ENCODE measurements at regions not wholly inside any gene's neighbourhood (a gene's known extent, or its start where the extent isn't known, plus 50 kb on each side); places are given as distances from the start of the nearest gene placed in this dataset.

GRCh38 chr7:110095372-110096052 is 995.4 kb upstream of the LRRN3 start:
- Histone ChIP-seq H3K9me3 (replicated peaks) (no peaks in the 10 kb centered on the region), H3K4me1 (replicated peaks) (no peaks in the 10 kb centered on the region), H3K4me3 (no peak overlapping the region), H3K27me3 (replicated peaks) (no peaks in the 10 kb centered on the region), H3K36me3 (no peaks in the 10 kb centered on the region), H3K27ac (no peak overlapping the region)
- DNase-seq (ENCODE audit: low read depth in 1 of 2, low spot score in 2 of 2) = no peak

GRCh38 chr7:110104243-110104642 is 986.7 kb upstream of the LRRN3 start:
- no peak for DNase-seq (ENCODE audit: low read depth in 1 of 2, low spot score in 2 of 2)
- no peaks in the 10 kb centered on the region for H3K4me1 ChIP-seq (replicated peaks)
- no peaks in the 10 kb centered on the region for H3K36me3 ChIP-seq
- no peak overlapping the region for H3K27ac ChIP-seq
- H3K4me3 ChIP-seq = no peak overlapping the region
- H3K27me3 ChIP-seq (replicated peaks) = no peaks in the 10 kb centered on the region
- peaks cover 4% of the 10 kb centered on the region; the same call in 1 of the 2 replicates for H3K9me3 ChIP-seq (replicated peaks)

- no peaks in the 10 kb centered on the region for H3K36me3 ChIP-seq
- H3K27ac ChIP-seq = no peak overlapping the region
- no peak overlapping the region for H3K4me3 ChIP-seq
- no peak for DNase-seq (ENCODE audit: low read depth in 1 of 2, low spot score in 2 of 2)
- no peaks in the 10 kb centered on the region for H3K4me1 ChIP-seq (replicated peaks)
- H3K9me3 ChIP-seq (replicated peaks) = peaks cover 4% of the 10 kb centered on the region; the same call in 1 of the 2 replicates
- no peaks in the 10 kb centered on the region for H3K27me3 ChIP-seq (replicated peaks)
These were observed 985.6 kb upstream of the LRRN3 start for GRCh38 chr7:110105307-110105706.

GRCh38 chr7:110105840-110106239 is 985.1 kb upstream of the LRRN3 start:
- H3K27ac ChIP-seq = no peak overlapping the region
- H3K4me3 ChIP-seq = no peak overlapping the region
- no peak for DNase-seq (ENCODE audit: low read depth in 1 of 2, low spot score in 2 of 2)
- H3K4me1 ChIP-seq (replicated peaks) = no peaks in the 10 kb centered on the region
- no peaks in the 10 kb centered on the region for H3K36me3 ChIP-seq
- peaks cover 4% of the 10 kb centered on the region; the same call in 1 of the 2 replicates for H3K9me3 ChIP-seq (replicated peaks)
- no peaks in the 10 kb centered on the region for H3K27me3 ChIP-seq (replicated peaks)

- no peak for DNase-seq (ENCODE audit: low read depth in 1 of 2, low spot score in 2 of 2)
- Histone ChIP-seq H3K4me3 (no peak overlapping the region), H3K27me3 (replicated peaks) (no peaks in the 10 kb centered on the region)
These were observed 970.9 kb upstream of the LRRN3 start for GRCh38 chr7:110119883-110120581.

GRCh38 chr7:110129159-110129558 is 961.8 kb upstream of the LRRN3 start:
- Histone ChIP-seq H3K27ac (no peak overlapping the region), H3K4me3 (no peak overlapping the region), H3K9me3 (replicated peaks) (no peaks in the 10 kb centered on the region), H3K27me3 (replicated peaks) (no peaks in the 10 kb centered on the region), H3K4me1 (replicated peaks) (no peaks in the 10 kb centered on the region), H3K36me3 (no peaks in the 10 kb centered on the region)
- DNase-seq (ENCODE audit: low read depth in 1 of 2, low spot score in 2 of 2) = no peak

More at GRCh38 chr7:110119883-110120581, 970.9 kb upstream of the LRRN3 start:
- no peak overlapping the region for H3K27ac ChIP-seq
- H3K9me3 ChIP-seq (replicated peaks) = no peaks in the 10 kb centered on the region
- no peaks in the 10 kb centered on the region for H3K4me1 ChIP-seq (replicated peaks)
- no peaks in the 10 kb centered on the region for H3K36me3 ChIP-seq

- Histone ChIP-seq H3K9me3 (replicated peaks) (no peaks in the 10 kb centered on the region), H3K27ac (no peak overlapping the region), H3K27me3 (replicated peaks) (no peaks in the 10 kb centered on the region), H3K36me3 (no peaks in the 10 kb centered on the region), H3K4me3 (no peak overlapping the region), H3K4me1 (replicated peaks) (no peaks in the 10 kb centered on the region)
- DNase-seq (ENCODE audit: low read depth in 1 of 2, low spot score in 2 of 2) = no peak
These were observed 960.3 kb upstream of the LRRN3 start for GRCh38 chr7:110130669-110131068.

GRCh38 chr7:110131344-110131743 is 959.6 kb upstream of the LRRN3 start:
- H3K9me3 ChIP-seq (replicated peaks) = no peaks in the 10 kb centered on the region
- no peaks in the 10 kb centered on the region for H3K36me3 ChIP-seq
- H3K27me3 ChIP-seq (replicated peaks) = no peaks in the 10 kb centered on the region
- H3K27ac ChIP-seq = no peak overlapping the region
- H3K4me1 ChIP-seq (replicated peaks) = no peaks in the 10 kb centered on the region
- DNase-seq (ENCODE audit: low read depth in 1 of 2, low spot score in 2 of 2) = no peak
- no peak overlapping the region for H3K4me3 ChIP-seq

- Histone ChIP-seq H3K27ac (no peak overlapping the region), H3K9me3 (replicated peaks) (no peaks in the 10 kb centered on the region), H3K4me3 (no peak overlapping the region), H3K27me3 (replicated peaks) (no peaks in the 10 kb centered on the region), H3K36me3 (no peaks in the 10 kb centered on the region), H3K4me1 (replicated peaks) (no peaks in the 10 kb centered on the region)
- no peak for DNase-seq (ENCODE audit: low read depth in 1 of 2, low spot score in 2 of 2)
These were observed 951.9 kb upstream of the LRRN3 start for GRCh38 chr7:110139056-110139455.

GRCh38 chr7:110142939-110143526 is 947.9 kb upstream of the LRRN3 start:
- no peaks in the 10 kb centered on the region for H3K9me3 ChIP-seq (replicated peaks)
- DNase-seq (ENCODE audit: low read depth in 1 of 2, low spot score in 2 of 2) = no peak
- no peaks in the 10 kb centered on the region for H3K27me3 ChIP-seq (replicated peaks)
- H3K4me3 ChIP-seq = no peak overlapping the region
- no peak overlapping the region for H3K27ac ChIP-seq
- H3K4me1 ChIP-seq (replicated peaks) = no peaks in the 10 kb centered on the region
- H3K36me3 ChIP-seq = no peaks in the 10 kb centered on the region

- Histone ChIP-seq H3K9me3 (replicated peaks) (no peaks in the 10 kb centered on the region), H3K27ac (no peak overlapping the region), H3K4me3 (no peak overlapping the region), H3K27me3 (replicated peaks) (no peaks in the 10 kb centered on the region), H3K4me1 (replicated peaks) (no peaks in the 10 kb centered on the region), H3K36me3 (no peaks in the 10 kb centered on the region)
- no peak for DNase-seq (ENCODE audit: low read depth in 1 of 2, low spot score in 2 of 2)
These were observed 946.3 kb upstream of the LRRN3 start for GRCh38 chr7:110144599-110144998.

- Histone ChIP-seq H3K9me3 (replicated peaks) (no peaks in the 10 kb centered on the region; the same call in 1 of the 2 replicates), H3K27me3 (replicated peaks) (no peaks in the 10 kb centered on the region), H3K4me3 (no peak overlapping the region), H3K4me1 (replicated peaks) (no peaks in the 10 kb centered on the region), H3K27ac (no peak overlapping the region), H3K36me3 (no peaks in the 10 kb centered on the region)
- DNase-seq (ENCODE audit: low read depth in 1 of 2, low spot score in 2 of 2) = no peak
These were observed 942.9 kb upstream of the LRRN3 start for GRCh38 chr7:110148054-110148453.

GRCh38 chr7:110153222-110153621 is 937.7 kb upstream of the LRRN3 start:
- H3K27me3 ChIP-seq (replicated peaks) = no peaks in the 10 kb centered on the region
- no peak for DNase-seq (ENCODE audit: low read depth in 1 of 2, low spot score in 2 of 2)
- no peaks in the 10 kb centered on the region for H3K36me3 ChIP-seq
- no peak overlapping the region for H3K4me3 ChIP-seq
- H3K4me1 ChIP-seq (replicated peaks) = no peaks in the 10 kb centered on the region
- no peak overlapping the region for H3K27ac ChIP-seq
- no peaks in the 10 kb centered on the region; the same call in 1 of the 2 replicates for H3K9me3 ChIP-seq (replicated peaks)

GRCh38 chr7:110156511-110156910 is 934.4 kb upstream of the LRRN3 start:
- Histone ChIP-seq H3K27ac (no peak overlapping the region), H3K9me3 (replicated peaks) (no peaks in the 10 kb centered on the region; the same call in 1 of the 2 replicates), H3K27me3 (replicated peaks) (no peaks in the 10 kb centered on the region), H3K36me3 (no peaks in the 10 kb centered on the region), H3K4me3 (no peak overlapping the region), H3K4me1 (replicated peaks) (no peaks in the 10 kb centered on the region)
- DNase-seq (ENCODE audit: low read depth in 1 of 2, low spot score in 2 of 2) = no peak
